HL-60 (cell line): ENCODE measurements at regions not wholly inside any gene's neighbourhood (a gene's known extent, or its start where the extent isn't known, plus 50 kb on each side); places are given as distances from the start of the nearest gene placed in this dataset.

Source experiments
- DNase-seq, 2 experiments: peaks; one replicate each; pipeline ENCODE4 v3.0.0-alpha.2; 2010 to 2020; ENCODE audit warnings: low read depth in 1 of 2, low spot score in 1 of 2
- H3K27ac ChIP-seq: fragments of 250-450 bp; sonication (Bioruptor Pico); replicated peaks from 2 replicates; pipeline ENCODE4 v1.5.1; 2020; ENCODE audit warnings: mild to moderate bottlenecking, moderate library complexity
- H3K27me3 ChIP-seq: fragments of 250-450 bp; sonication (Bioruptor Pico); 2 replicates; pipeline ENCODE4 v1.5.1; 2021; ENCODE audit warnings: mild to moderate bottlenecking, moderate library complexity; ENCODE audit not compliant: insufficient read depth, poor library complexity, severe bottlenecking
- H3K4me3 ChIP-seq: replicated peaks from 2 replicates; pipeline ENCODE4 v1.5.1; 2011; ENCODE audit warnings: mild to moderate bottlenecking, control low read depth, low read length; ENCODE audit not compliant: insufficient read depth
- GABPA ChIP-seq: IDR thresholded peaks from 2 replicates; pipeline ENCODE4 v1.6.1; 2012; ENCODE audit warnings: low read depth
- POLR2AphosphoS5 ChIP-seq: IDR thresholded peaks from 2 replicates; pipeline ENCODE4 v1.6.1; 2012; ENCODE audit warnings: low read depth
- SPI1 ChIP-seq: IDR thresholded peaks from 2 replicates; pipeline ENCODE4 v1.6.1; 2012; ENCODE audit warnings: low read depth, mild to moderate bottlenecking, borderline replicate concordance
- TF ChIP-seq, protein P1 (sequence below): IDR thresholded peaks from one replicate; pipeline ENCODE4 v1.5.1; 2011; ENCODE audit warnings: low read length, control low read depth, inconsistent platforms; ENCODE audit not compliant: insufficient read depth
- TF ChIP-seq, protein P2 (sequence below): IDR thresholded peaks from 2 replicates; pipeline ENCODE4 v1.6.1; 2012; ENCODE audit warnings: low read depth; ENCODE audit not compliant: insufficient replicate concordance

- Histone ChIP-seq H3K4me3 (no peak overlapping the region), H3K27me3 (no peaks in the 10 kb centered on the region), H3K27ac (no peak overlapping the region)
- TF ChIP-seq, protein P1, sequence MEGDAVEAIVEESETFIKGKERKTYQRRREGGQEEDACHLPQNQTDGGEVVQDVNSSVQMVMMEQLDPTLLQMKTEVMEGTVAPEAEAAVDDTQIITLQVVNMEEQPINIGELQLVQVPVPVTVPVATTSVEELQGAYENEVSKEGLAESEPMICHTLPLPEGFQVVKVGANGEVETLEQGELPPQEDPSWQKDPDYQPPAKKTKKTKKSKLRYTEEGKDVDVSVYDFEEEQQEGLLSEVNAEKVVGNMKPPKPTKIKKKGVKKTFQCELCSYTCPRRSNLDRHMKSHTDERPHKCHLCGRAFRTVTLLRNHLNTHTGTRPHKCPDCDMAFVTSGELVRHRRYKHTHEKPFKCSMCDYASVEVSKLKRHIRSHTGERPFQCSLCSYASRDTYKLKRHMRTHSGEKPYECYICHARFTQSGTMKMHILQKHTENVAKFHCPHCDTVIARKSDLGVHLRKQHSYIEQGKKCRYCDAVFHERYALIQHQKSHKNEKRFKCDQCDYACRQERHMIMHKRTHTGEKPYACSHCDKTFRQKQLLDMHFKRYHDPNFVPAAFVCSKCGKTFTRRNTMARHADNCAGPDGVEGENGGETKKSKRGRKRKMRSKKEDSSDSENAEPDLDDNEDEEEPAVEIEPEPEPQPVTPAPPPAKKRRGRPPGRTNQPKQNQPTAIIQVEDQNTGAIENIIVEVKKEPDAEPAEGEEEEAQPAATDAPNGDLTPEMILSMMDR: no peak
- TF ChIP-seq POLR2AphosphoS5 (no peak), GABPA (no peak), SPI1 (no peak)
- TF ChIP-seq, protein P2, sequence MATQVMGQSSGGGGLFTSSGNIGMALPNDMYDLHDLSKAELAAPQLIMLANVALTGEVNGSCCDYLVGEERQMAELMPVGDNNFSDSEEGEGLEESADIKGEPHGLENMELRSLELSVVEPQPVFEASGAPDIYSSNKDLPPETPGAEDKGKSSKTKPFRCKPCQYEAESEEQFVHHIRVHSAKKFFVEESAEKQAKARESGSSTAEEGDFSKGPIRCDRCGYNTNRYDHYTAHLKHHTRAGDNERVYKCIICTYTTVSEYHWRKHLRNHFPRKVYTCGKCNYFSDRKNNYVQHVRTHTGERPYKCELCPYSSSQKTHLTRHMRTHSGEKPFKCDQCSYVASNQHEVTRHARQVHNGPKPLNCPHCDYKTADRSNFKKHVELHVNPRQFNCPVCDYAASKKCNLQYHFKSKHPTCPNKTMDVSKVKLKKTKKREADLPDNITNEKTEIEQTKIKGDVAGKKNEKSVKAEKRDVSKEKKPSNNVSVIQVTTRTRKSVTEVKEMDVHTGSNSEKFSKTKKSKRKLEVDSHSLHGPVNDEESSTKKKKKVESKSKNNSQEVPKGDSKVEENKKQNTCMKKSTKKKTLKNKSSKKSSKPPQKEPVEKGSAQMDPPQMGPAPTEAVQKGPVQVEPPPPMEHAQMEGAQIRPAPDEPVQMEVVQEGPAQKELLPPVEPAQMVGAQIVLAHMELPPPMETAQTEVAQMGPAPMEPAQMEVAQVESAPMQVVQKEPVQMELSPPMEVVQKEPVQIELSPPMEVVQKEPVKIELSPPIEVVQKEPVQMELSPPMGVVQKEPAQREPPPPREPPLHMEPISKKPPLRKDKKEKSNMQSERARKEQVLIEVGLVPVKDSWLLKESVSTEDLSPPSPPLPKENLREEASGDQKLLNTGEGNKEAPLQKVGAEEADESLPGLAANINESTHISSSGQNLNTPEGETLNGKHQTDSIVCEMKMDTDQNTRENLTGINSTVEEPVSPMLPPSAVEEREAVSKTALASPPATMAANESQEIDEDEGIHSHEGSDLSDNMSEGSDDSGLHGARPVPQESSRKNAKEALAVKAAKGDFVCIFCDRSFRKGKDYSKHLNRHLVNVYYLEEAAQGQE: no peak
- no peak for DNase-seq
Measured at GRCh38 chr11:40010011-40010410, 1449.4 kb downstream of the LRRC4C start.

DNA sequence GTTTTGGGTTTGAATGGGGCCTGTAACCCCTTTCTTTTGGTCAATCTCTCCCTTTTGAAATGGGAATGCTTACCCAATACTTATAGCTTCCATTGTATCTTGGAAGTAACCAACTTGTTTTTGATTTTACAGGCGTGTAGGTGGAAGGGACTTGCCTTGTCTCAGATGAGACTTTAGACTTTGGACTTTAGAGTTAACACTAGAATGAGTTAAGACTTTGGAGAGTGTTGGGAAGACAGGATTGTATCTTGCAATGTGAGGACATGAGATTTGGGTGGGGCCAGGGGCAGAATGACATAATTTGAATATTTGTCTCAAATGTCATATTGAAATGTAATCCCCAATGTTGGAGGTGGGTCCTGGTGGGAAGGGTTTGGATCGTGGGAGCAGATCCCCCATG, 1466.9 kb downstream of the LRRC4C start:
- H3K27ac ChIP-seq: no peak overlapping the region
- H3K27me3 ChIP-seq: no peaks in the 10 kb centered on the region
- DNase-seq: no peak
- TF ChIP-seq, protein P2: no peak
- TF ChIP-seq GABPA (no peak), POLR2AphosphoS5 (no peak), SPI1 (no peak)
- TF ChIP-seq, protein P1: no peak
- no peak overlapping the region for H3K4me3 ChIP-seq

GRCh38 chr11:39990421-39990831, 1469.0 kb downstream of the LRRC4C start:
- TF ChIP-seq POLR2AphosphoS5: no peak
- no peak for TF ChIP-seq SPI1
- TF ChIP-seq GABPA: no peak
- TF ChIP-seq, protein P2: no peak
- TF ChIP-seq, protein P1: no peak
- DNase-seq: no peak

More at GRCh38 chr11:39990421-39990831, 1469.0 kb downstream of the LRRC4C start:
- H3K4me3 ChIP-seq: no peak overlapping the region
- no peaks in the 10 kb centered on the region for H3K27me3 ChIP-seq
- H3K27ac ChIP-seq: no peak overlapping the region
